T-helper 2 cell treated with Interferon-gamma antibody and Interleukin-4, amounts not matched to agents 5 μg/mL and 100 μg/mL, for 36 hours (primary cell): ENCODE measurements at regions not wholly inside any gene's neighbourhood (a gene's known extent, or its start where the extent isn't known, plus 50 kb on each side); places are given as distances from the start of the nearest gene placed in this dataset.

Source experiments
- DNase-seq: peaks from one replicate; pipeline ENCODE4 v3.0.0; 2021; ENCODE audit warnings: low spot score
- H3K27ac Mint-ChIP-seq: one replicate; pipeline ENCODE4 v1.8.0; 2021; ENCODE audit warnings: mild to moderate bottlenecking, mixed read lengths
- H3K27me3 Mint-ChIP-seq: one replicate; pipeline ENCODE4 v1.8.0; 2021; ENCODE audit warnings: low read depth, mixed read lengths
- H3K36me3 Mint-ChIP-seq: one replicate; pipeline ENCODE4 v1.8.0; 2021; ENCODE audit warnings: low read depth, mixed read lengths
- H3K4me1 Mint-ChIP-seq: one replicate; pipeline ENCODE4 v1.8.0; 2021; ENCODE audit warnings: low read depth, mixed read lengths
- H3K4me3 Mint-ChIP-seq: one replicate; pipeline ENCODE4 v1.8.0; 2022; ENCODE audit warnings: mild to moderate bottlenecking, moderate library complexity, mixed read lengths
- H3K9me3 Mint-ChIP-seq: one replicate; pipeline ENCODE4 v1.8.0; 2021; ENCODE audit warnings: mixed read lengths

DNA sequence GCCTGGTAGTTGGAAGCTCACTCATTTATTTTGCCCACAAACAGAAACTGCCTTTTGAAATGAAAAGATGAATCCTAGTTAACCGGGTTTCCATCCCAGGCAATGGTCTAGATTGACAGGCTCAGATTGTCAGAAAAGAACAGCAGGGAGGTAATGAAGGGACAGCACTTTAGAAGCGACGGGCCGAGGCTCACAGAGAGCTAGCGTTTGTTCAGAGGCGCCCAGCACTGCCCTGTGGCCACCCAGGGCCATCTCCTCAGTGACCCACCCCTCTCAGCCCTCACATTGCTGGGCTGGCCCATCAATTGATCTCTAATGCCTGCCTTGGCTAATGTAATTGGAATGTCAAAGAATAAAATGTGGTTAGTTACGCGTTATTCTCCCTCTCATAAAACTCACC is 304.8 kb downstream of the CDCA7 start:
- H3K36me3 Mint-ChIP-seq, result no peaks in the 10 kb centered on the region
- H3K4me3 Mint-ChIP-seq, result no peak overlapping the region
- no peak for DNase-seq
- H3K9me3 Mint-ChIP-seq, result no peaks in the 10 kb centered on the region
- H3K27ac Mint-ChIP-seq, result no peak overlapping the region
- H3K27me3 Mint-ChIP-seq, result peaks cover 12% of the 10 kb centered on the region
- no peaks in the 10 kb centered on the region for H3K4me1 Mint-ChIP-seq

DNA sequence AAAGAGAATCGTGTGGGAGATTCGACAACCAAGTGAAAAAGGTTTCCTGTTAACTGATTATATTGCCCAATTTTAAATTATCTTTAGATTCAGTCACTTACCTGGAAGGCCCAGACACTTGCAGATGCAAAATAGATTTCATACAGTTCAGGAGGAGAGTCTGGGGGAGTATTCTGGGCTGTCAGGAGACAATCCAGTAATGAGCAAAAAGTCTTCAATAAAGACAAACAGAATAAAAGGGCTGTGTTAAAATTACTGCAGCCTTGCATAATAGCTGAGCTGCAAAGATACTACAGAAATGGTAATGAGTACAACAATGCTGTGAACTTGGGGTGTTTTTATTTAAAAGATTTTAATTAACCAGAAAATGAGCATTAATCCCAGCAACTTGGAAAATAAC is 303.6 kb downstream of the SP3 start:
- Mint-ChIP-seq H3K4me3 (no peak overlapping the region), H3K9me3 (no peaks in the 10 kb centered on the region), H3K27ac (no peak overlapping the region), H3K27me3 (peaks cover 12% of the 10 kb centered on the region), H3K4me1 (no peaks in the 10 kb centered on the region), H3K36me3 (no peaks in the 10 kb centered on the region)
- no peak for DNase-seq

GRCh38 chr2:173663353-173663752 is 301.8 kb downstream of the SP3 start:
- H3K27me3 Mint-ChIP-seq, result peaks cover 15% of the 10 kb centered on the region
- no peak overlapping the region for H3K27ac Mint-ChIP-seq
- no peaks in the 10 kb centered on the region for H3K4me1 Mint-ChIP-seq
- no peaks in the 10 kb centered on the region for H3K9me3 Mint-ChIP-seq
- no peak overlapping the region for H3K4me3 Mint-ChIP-seq
- no peaks in the 10 kb centered on the region for H3K36me3 Mint-ChIP-seq
- no peak for DNase-seq

DNA sequence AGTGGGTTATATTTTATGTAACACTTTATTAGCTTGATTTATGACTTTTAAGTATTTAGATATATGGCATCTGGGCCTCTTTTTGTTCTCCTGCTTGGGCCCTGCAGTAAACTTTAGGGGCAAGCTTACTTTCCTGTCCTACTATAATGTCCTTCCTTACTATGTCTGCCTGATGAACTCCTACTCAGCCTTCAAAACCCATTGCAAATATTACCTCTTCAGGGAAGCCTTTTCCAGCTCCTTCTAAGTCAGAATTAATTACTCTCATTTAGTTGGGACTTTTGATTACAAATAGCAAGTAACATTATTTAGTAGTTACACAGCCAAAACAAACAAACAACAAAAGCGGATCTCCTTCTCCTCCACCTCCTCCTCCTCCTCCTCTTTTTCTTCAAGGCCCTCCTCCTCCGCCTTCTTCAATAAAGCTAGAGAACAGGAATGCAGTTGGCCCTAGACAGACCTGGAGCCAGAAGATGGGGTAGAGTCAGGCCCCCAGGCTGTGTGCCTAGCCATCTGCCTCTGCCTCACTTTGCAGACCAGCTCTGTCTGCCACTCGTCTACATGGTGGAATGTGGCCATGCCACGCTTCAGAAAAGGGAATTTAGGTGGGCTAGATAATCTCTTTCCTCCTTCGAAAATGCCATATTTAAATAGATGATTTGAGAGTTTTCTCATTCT is 301.2 kb downstream of the SP3 start:
- Mint-ChIP-seq H3K27me3 (peaks cover 16% of the 10 kb centered on the region), H3K4me1 (no peaks in the 10 kb centered on the region), H3K9me3 (no peaks in the 10 kb centered on the region), H3K4me3 (no peak overlapping the region), H3K36me3 (no peaks in the 10 kb centered on the region), H3K27ac (no peak overlapping the region)
- DNase-seq, result no peak

GRCh38 chr2:173664513-173664910 is 300.7 kb downstream of the SP3 start:
- DNase-seq, result no peak

DNA sequence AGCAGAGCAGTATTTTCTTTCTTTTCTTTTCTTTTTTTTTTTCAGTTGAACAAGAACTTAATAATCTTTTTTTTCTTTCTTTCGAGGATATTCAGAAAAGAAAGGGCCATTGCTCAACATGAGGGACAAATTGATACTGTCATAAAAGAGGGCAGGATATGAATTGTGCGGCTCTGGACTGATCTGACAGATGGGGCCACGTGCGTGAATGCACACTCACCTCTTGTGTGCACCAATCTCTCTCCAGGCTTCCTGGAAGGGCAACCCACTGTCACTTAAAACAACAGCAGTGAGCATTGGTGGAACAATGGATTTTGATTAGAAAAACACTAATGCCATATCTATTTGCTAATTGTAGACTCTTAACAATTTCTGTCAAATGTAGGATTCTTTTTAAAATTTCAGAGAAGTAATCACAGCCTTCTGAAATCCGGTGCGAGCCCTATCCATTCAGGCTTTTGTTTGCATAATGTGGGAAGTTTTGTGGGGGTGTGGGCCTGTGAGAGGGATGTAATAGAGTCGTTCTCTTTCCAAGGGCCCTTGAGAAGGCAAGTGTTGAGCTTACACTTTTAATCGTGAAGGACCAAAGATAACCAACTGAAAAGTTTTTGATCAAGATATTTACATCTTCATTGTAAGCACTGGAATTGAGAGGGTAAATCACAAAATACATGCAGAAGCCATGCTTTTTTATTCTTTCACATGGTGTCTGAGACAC is 298.8 kb downstream of the SP3 start:
- peaks cover 19% of the 10 kb centered on the region for H3K27me3 Mint-ChIP-seq
- no peaks in the 10 kb centered on the region for H3K4me1 Mint-ChIP-seq
- H3K9me3 Mint-ChIP-seq, result no peaks in the 10 kb centered on the region
- no peak for DNase-seq
- no peak overlapping the region for H3K27ac Mint-ChIP-seq
- H3K4me3 Mint-ChIP-seq, result no peak overlapping the region
- H3K36me3 Mint-ChIP-seq, result no peaks in the 10 kb centered on the region

More at GRCh38 chr2:173664513-173664910, 300.7 kb downstream of the SP3 start:
- no peaks in the 10 kb centered on the region for H3K4me1 Mint-ChIP-seq
- H3K36me3 Mint-ChIP-seq, result no peaks in the 10 kb centered on the region
- no peak overlapping the region for H3K27ac Mint-ChIP-seq
- no peak overlapping the region for H3K4me3 Mint-ChIP-seq
- H3K9me3 Mint-ChIP-seq, result no peaks in the 10 kb centered on the region
- H3K27me3 Mint-ChIP-seq, result peaks cover 21% of the 10 kb centered on the region

GRCh38 chr2:173667014-173667413 is 298.2 kb downstream of the SP3 start:
- Mint-ChIP-seq H3K4me3 (no peak overlapping the region), H3K4me1 (no peaks in the 10 kb centered on the region), H3K9me3 (no peaks in the 10 kb centered on the region), H3K36me3 (no peaks in the 10 kb centered on the region), H3K27ac (no peak overlapping the region), H3K27me3 (peaks cover 19% of the 10 kb centered on the region)
- DNase-seq, result no peak

DNA sequence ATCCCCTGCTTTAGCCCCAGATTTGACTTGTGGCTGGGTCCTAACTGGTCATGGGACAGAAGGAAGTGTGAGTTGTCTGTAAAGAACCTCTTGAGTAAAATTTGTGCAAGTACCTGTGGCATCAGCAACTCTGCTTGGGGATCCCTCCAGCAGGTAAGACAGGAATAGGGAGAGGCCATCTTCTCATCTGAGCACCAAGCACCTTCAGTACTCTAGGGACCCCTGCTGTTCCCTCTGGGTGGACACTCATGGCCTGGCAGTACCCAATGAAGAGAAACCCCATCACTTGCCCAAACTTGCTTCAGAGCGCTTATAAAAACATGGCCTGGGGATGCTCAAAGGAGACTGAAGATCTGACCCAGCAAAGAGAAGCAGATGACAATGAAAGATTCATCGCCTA is 297.8 kb downstream of the SP3 start:
- H3K27me3 Mint-ChIP-seq, result peaks cover 19% of the 10 kb centered on the region
- no peaks in the 10 kb centered on the region for H3K36me3 Mint-ChIP-seq
- H3K9me3 Mint-ChIP-seq, result no peaks in the 10 kb centered on the region
- H3K4me1 Mint-ChIP-seq, result no peaks in the 10 kb centered on the region
- DNase-seq, result no peak
- no peak overlapping the region for H3K4me3 Mint-ChIP-seq
- H3K27ac Mint-ChIP-seq, result no peak overlapping the region

GRCh38 chr2:173669271-173669853 is 295.8 kb downstream of the SP3 start:
- no peak overlapping the region for H3K27ac Mint-ChIP-seq
- peaks cover 12% of the 10 kb centered on the region for H3K27me3 Mint-ChIP-seq
- no peak for DNase-seq
- no peaks in the 10 kb centered on the region for H3K36me3 Mint-ChIP-seq
- H3K4me3 Mint-ChIP-seq, result no peak overlapping the region
- no peaks in the 10 kb centered on the region for H3K9me3 Mint-ChIP-seq
- no peaks in the 10 kb centered on the region for H3K4me1 Mint-ChIP-seq

DNA sequence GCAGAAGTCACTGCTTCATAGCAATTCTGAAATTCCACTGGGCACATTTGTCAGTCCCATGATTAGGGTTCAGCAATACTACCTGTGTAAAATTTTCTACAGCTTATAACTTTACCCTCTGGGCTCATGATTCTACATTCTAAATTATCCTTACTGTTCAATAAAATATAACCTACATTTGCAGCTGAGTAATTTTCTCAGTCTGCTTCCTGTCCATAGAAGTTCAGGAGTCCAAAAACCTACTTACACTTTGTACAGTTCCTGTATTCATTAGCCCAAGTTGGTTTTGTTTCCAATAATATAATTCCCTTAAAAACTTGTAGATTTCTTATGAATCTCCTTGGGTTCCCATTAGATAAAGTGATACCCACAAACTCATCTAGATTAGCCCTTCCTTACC is 295.3 kb downstream of the SP3 start:
- Mint-ChIP-seq H3K27ac (no peak overlapping the region), H3K9me3 (no peaks in the 10 kb centered on the region), H3K36me3 (no peaks in the 10 kb centered on the region), H3K27me3 (peaks cover 12% of the 10 kb centered on the region), H3K4me3 (no peak overlapping the region), H3K4me1 (no peaks in the 10 kb centered on the region)
- DNase-seq, result no peak

GRCh38 chr2:173672573-173673340 is 292.4 kb downstream of the SP3 start:
- Mint-ChIP-seq H3K4me3 (no peak overlapping the region), H3K27me3 (peaks cover 9% of the 10 kb centered on the region), H3K27ac (no peak overlapping the region), H3K4me1 (peaks cover 2% of the 10 kb centered on the region), H3K9me3 (no peaks in the 10 kb centered on the region), H3K36me3 (no peaks in the 10 kb centered on the region)
- DNase-seq, result no peak

DNA sequence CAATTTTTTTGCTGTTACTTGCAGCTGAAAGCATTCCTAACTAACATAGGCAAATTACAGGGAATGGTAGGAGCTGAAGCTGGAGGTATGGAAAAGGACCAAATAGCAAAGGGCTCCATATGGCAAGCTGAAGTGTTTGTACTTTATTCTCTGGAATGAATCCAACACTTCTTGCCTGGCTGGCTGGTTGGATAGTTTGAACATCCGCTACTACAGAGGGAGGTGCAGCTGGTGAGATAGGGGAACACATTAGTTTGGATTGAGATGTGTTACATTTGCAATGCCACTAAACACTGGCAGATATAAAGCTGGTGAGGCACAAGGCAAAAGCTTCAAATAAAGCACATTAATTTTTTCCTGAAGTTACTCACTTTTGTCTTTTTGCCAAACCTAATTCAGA is 291.5 kb downstream of the SP3 start:
- no peak overlapping the region for H3K4me3 Mint-ChIP-seq
- no peak for DNase-seq
- peaks cover 2% of the 10 kb centered on the region for H3K4me1 Mint-ChIP-seq
- no peaks in the 10 kb centered on the region for H3K36me3 Mint-ChIP-seq
- peaks cover 9% of the 10 kb centered on the region for H3K27me3 Mint-ChIP-seq
- no peaks in the 10 kb centered on the region for H3K9me3 Mint-ChIP-seq
- no peak overlapping the region for H3K27ac Mint-ChIP-seq

GRCh38 chr2:173676647-173677046 is 288.5 kb downstream of the SP3 start:
- Mint-ChIP-seq H3K9me3 (no peaks in the 10 kb centered on the region), H3K27me3 (no peaks in the 10 kb centered on the region), H3K4me1 (peaks cover 2% of the 10 kb centered on the region), H3K4me3 (no peak overlapping the region), H3K27ac (no peak overlapping the region), H3K36me3 (no peaks in the 10 kb centered on the region)
- DNase-seq, result no peak

- no peaks in the 10 kb centered on the region for H3K9me3 Mint-ChIP-seq
- H3K27ac Mint-ChIP-seq, result no peak overlapping the region
- H3K27me3 Mint-ChIP-seq, result no peaks in the 10 kb centered on the region
- H3K4me3 Mint-ChIP-seq, result no peak overlapping the region
- DNase-seq, result no peak
- peaks cover 2% of the 10 kb centered on the region for H3K4me1 Mint-ChIP-seq
- H3K36me3 Mint-ChIP-seq, result no peaks in the 10 kb centered on the region
These were observed 287.0 kb downstream of the SP3 start for GRCh38 chr2:173678186-173678585.
